ENCODE measurements at regions not wholly inside any gene's neighbourhood (a gene's known extent, or its start where the extent isn't known, plus 50 kb on each side); places are given as distances from the start of the nearest gene placed in this dataset.

- TF ChIP-seq CTCF (conservative IDR thresholded peaks at IDR 0.05; ENCODE audit: low read depth, low read length) (no peak), EZH2 (IDR thresholded peaks at IDR 0.05; ENCODE audit: borderline replicate concordance, low read depth, low read length, poor library complexity, severe bottlenecking) (no peak)
These were observed 234.9 kb downstream of the FLRT2 start for GRCh38 chr14:85764822-85765221.
